ENCODE measurements at regions not wholly inside any gene's neighbourhood (a gene's known extent, or its start where the extent isn't known, plus 50 kb on each side); places are given as distances from the start of the nearest gene placed in this dataset.

DNA sequence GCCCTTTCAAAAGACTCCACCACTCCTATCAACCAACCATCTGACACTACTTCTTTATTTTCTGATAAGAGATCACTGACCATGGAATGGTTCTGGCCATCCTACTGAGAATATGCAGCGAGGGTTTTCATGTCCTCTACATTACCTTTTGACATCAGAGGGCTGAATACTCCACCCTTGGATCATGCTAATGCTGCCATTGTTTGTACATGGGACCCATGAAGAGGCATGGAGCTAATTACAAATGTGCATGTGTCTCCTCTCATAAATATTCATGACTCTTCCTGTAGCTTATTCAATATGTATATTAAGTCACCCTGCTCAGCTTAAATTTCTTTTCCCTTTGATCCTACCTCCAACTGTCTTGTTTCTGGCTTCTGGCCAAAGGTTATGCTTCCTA is 1065.8 kb upstream of the GHITM start:
- Histone ChIP-seq H3K9me3 (no peaks in the 10 kb centered on the region), H3K27ac (no peak overlapping the region), H3K4me3 (no peak overlapping the region), H3K27me3 (no peaks in the 10 kb centered on the region), H3K4me1 (ENCODE audit: insufficient read depth) (peaks cover 2% of the 10 kb centered on the region), H3K36me3 (no peaks in the 10 kb centered on the region)
- 91 to 95% (median 91%) methylated on average over 1 of the region's 1 CpG for WGBS, 3 donors
- TF ChIP-seq, protein P1, sequence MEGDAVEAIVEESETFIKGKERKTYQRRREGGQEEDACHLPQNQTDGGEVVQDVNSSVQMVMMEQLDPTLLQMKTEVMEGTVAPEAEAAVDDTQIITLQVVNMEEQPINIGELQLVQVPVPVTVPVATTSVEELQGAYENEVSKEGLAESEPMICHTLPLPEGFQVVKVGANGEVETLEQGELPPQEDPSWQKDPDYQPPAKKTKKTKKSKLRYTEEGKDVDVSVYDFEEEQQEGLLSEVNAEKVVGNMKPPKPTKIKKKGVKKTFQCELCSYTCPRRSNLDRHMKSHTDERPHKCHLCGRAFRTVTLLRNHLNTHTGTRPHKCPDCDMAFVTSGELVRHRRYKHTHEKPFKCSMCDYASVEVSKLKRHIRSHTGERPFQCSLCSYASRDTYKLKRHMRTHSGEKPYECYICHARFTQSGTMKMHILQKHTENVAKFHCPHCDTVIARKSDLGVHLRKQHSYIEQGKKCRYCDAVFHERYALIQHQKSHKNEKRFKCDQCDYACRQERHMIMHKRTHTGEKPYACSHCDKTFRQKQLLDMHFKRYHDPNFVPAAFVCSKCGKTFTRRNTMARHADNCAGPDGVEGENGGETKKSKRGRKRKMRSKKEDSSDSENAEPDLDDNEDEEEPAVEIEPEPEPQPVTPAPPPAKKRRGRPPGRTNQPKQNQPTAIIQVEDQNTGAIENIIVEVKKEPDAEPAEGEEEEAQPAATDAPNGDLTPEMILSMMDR (IDR thresholded peaks at IDR 0.05): no peak
- TF ChIP-seq POLR2A (IDR thresholded peaks at IDR 0.05) (no peak), EP300 (IDR thresholded peaks at IDR 0.05) (no peak)
- intact Hi-C loops (cut with DNase I): no loop called here
- no peak for DNase-seq

DNA sequence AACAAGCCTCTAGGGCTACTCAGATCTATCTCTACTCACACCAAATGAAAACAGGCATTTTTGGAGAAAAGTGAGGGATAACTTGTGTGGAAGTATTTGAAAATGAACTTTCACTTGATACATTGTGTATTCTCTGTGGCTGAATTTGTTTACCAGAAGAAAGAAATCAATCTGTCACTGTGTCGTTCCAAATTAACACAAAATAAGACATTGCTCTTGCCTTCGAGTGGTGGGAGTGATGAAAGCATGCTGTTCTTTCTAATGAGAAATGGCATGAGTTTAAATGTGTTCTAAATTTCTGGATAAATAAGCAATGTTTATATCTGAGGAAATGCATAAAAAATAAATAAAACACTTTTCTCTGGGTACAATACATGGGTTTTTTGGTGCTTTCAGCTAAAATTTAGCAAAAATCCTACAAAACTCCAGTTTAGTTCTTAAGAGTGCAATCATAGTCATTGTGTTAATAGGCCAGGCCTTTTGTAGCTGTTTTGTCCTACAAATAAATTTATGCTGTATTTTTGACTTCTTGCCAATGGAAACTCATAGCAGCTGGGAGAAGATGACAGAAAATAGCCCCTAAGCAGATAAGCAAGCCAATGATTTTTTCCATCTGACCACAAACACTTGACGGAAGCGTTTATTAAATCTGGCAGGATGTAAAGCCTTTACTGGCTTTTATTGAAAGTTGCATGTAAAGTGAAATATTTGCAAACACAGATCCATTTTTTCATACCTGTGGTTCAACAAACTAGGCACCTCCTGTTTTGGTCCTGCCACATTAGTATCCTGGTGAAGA is 1064.1 kb upstream of the GHITM start:
- Histone ChIP-seq H3K27me3 (no peaks in the 10 kb centered on the region), H3K4me1 (ENCODE audit: insufficient read depth) (peaks cover 2% of the 10 kb centered on the region), H3K27ac (no peak overlapping the region), H3K9me3 (no peaks in the 10 kb centered on the region), H3K36me3 (no peaks in the 10 kb centered on the region), H3K4me3 (no peak overlapping the region)
- 7 to 10% (median 9%) methylated on average over 4 of the region's 4 CpGs for WGBS, 3 donors
- DNase-seq: no peak
- intact Hi-C loops (cut with DNase I): no loop called here
- TF ChIP-seq, protein P1 (IDR thresholded peaks at IDR 0.05): no peak
- TF ChIP-seq EP300 (IDR thresholded peaks at IDR 0.05) (no peak), POLR2A (IDR thresholded peaks at IDR 0.05) (no peak)

DNA sequence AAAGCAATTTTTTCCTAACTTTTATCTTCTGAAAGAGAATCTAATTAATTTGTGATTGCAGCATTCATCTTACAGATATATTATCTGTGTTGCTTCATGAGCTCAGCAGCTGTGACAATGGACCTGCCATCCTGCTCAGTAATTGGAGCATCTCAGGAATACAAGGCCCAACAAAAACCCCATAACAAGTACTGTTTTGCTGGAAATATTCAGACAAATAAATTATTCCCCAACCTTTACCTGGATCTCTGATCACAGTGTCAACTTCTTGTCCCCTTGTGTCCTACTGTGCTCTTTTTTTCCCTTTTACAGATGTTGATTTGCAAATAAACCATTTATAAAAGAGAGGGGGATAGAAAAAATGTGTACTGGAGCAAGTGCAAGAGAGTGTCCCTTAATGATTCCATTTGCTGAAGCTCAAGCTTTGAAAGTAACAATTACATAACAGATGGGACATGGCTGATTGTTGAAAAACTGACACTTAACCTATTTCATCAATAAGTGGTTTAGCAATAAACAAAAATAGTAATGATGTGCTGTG is 1063.4 kb upstream of the GHITM start:
- Histone ChIP-seq H3K9me3 (no peaks in the 10 kb centered on the region), H3K4me3 (no peak overlapping the region), H3K4me1 (ENCODE audit: insufficient read depth) (peaks cover 2% of the 10 kb centered on the region), H3K27ac (no peak overlapping the region), H3K36me3 (no peaks in the 10 kb centered on the region), H3K27me3 (no peaks in the 10 kb centered on the region)
- no peak for DNase-seq
- intact Hi-C loops (cut with DNase I): no loop called here
- TF ChIP-seq EP300 (IDR thresholded peaks at IDR 0.05) (no peak), POLR2A (IDR thresholded peaks at IDR 0.05) (no peak)
- TF ChIP-seq, protein P1 (IDR thresholded peaks at IDR 0.05): no peak

DNA sequence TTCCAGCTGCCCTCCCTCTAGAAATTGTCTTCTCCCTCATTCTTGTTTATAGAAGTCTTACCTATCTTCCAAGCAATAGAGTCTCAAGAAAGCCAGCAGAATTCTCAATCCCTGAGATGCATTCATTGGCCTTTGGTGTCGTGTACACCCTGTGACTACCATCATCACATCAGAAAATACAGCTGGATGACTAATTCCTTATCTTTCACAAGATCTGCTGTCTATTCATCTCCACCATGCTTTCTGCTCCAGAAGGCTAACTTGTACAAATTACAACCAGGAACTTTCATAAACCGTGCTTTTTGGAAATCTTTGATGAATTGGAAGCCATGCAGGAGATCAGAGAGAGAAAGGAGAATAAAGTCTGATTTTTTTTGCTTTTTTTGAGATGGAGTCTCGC is 1062.9 kb upstream of the GHITM start:
- H3K27me3 ChIP-seq: no peaks in the 10 kb centered on the region
- no peak overlapping the region for H3K27ac ChIP-seq
- intact Hi-C loops (cut with DNase I): no loop called here
- no peak for DNase-seq
- H3K9me3 ChIP-seq: no peaks in the 10 kb centered on the region
- 89 to 90% (median 90%) methylated on average over 3 of the region's 3 CpGs for WGBS, 3 donors
- TF ChIP-seq POLR2A (IDR thresholded peaks at IDR 0.05) (no peak), EP300 (IDR thresholded peaks at IDR 0.05) (no peak)
- TF ChIP-seq, protein P1 (IDR thresholded peaks at IDR 0.05): no peak
- no peaks in the 10 kb centered on the region for H3K36me3 ChIP-seq
- no peak overlapping the region for H3K4me3 ChIP-seq
- H3K4me1 ChIP-seq (ENCODE audit: insufficient read depth): peaks cover 2% of the 10 kb centered on the region
